ENCODE measurements at regions not wholly inside any gene's neighbourhood (a gene's known extent, or its start where the extent isn't known, plus 50 kb on each side); places are given as distances from the start of the nearest gene placed in this dataset.

- Histone ChIP-seq H3K27me3 (ENCODE audit: insufficient read depth, low read length) (peaks cover 5% of the 10 kb centered on the region; the same call in 1 of the 2 replicates), H3K9me2 (ENCODE audit: insufficient read depth) (no peaks in the 10 kb centered on the region), H3K9ac (ENCODE audit: low read length) (no peak overlapping the region), H3K4me2 (ENCODE audit: low read length) (no peak overlapping the region), H4K20me1 (ENCODE audit: insufficient read depth) (no peaks in the 10 kb centered on the region), H3K9me3 (ENCODE audit: control insufficient read depth in 1 of 2, insufficient read depth in 1 of 2, low read depth in 1 of 2, low read length in 2 of 2) (no peaks in the 10 kb centered on the region), H3K36me3 (ENCODE audit: control insufficient read depth in 1 of 2, insufficient read depth in 2 of 2, low read length in 2 of 2) (no peaks in the 10 kb centered on the region), H3K79me2 (ENCODE audit: insufficient read depth, low read length) (no peaks in the 10 kb centered on the region), H3K4me3 (replicated peaks in 1 of 2; ENCODE audit: low read depth in 1 of 2, low read length in 2 of 2) (no peak overlapping the region), H2AFZ (ENCODE audit: low read depth, low read length, poor library complexity, severe bottlenecking) (no peak overlapping the region), H3K27ac (ENCODE audit: low read depth, low read length) (no peak overlapping the region), H3K4me1 (ENCODE audit: control insufficient read depth in 1 of 2, insufficient read depth in 2 of 2, low read length in 2 of 2) (no peaks in the 10 kb centered on the region)
- RAD21 ChIA-PET (ENCODE audit: low non-redundant PET in 1 of 2, low total read pairs in 2 of 2, uncharacterized antibody in 2 of 2, unreplicated experiment in 2 of 2), result no interaction called here
- no TSS peak for BruUV-seq (replicated peaks)
- DNase-seq (ENCODE audit: low read depth, low spot score) (no peak), ATAC-seq (no peak)
- POLR2A ChIA-PET, result no interaction called here
- CTCF ChIA-PET, result no interaction called here
- intact Hi-C loops (cut with micrococcal nuclease), result no loop called here
- TF ChIP-seq SRF (IDR thresholded peaks at IDR 0.05; ENCODE audit: low read depth) (no peak), MAX (IDR thresholded peaks at IDR 0.05) (no peak), TCF7L2 (IDR thresholded peaks at IDR 0.05; ENCODE audit: borderline replicate concordance, extremely low read depth, insufficient read depth, insufficient read length) (no peak), ATF3 (IDR thresholded peaks at IDR 0.05) (no peak), CTCF (IDR thresholded peaks at IDR 0.05 in 2 of 3, conservative IDR thresholded peaks at IDR 0.05 in 1 of 3; ENCODE audit: borderline replicate concordance in 1 of 3, insufficient read depth in 1 of 3, low read depth in 2 of 3, low read length in 2 of 3) (no peak), RAD21 (IDR thresholded peaks at IDR 0.05; ENCODE audit: low read depth) (no peak), ZBTB33 (IDR thresholded peaks at IDR 0.05; ENCODE audit: extremely low read depth, insufficient replicate concordance, low read length) (no peak), ELF1 (IDR thresholded peaks at IDR 0.05; ENCODE audit: borderline replicate concordance, low read depth) (no peak), SP1 (IDR thresholded peaks at IDR 0.05; ENCODE audit: low read depth) (no peak), FOSL1 (IDR thresholded peaks at IDR 0.05; ENCODE audit: low read depth) (no peak), CBX3 (IDR thresholded peaks at IDR 0.05; ENCODE audit: low read depth) (no peak), CEBPB (IDR thresholded peaks at IDR 0.05; ENCODE audit: low read depth) (no peak), POLR2AphosphoS5 (IDR thresholded peaks at IDR 0.05; ENCODE audit: low read depth, low read length) (no peak), REST (IDR thresholded peaks at IDR 0.05; ENCODE audit: low read depth) (no peak), JUND (IDR thresholded peaks at IDR 0.05) (no peak), SIN3A (IDR thresholded peaks at IDR 0.05; ENCODE audit: low read depth) (no peak)
Measured at GRCh38 chr7:120164-120991, 72.0 kb upstream of the FAM20C start.
